ENCODE measurements at regions not wholly inside any gene's neighbourhood (a gene's known extent, or its start where the extent isn't known, plus 50 kb on each side); places are given as distances from the start of the nearest gene placed in this dataset.

GRCh38 chr10:78729800-78730199, 339.0 kb upstream of the ZMIZ1 start:
- no peak for TF ChIP-seq CTCF (IDR thresholded peaks at IDR 0.05; ENCODE audit: control extremely low read depth, extremely low read depth, low read depth, missing control alignments)
- no peak for DNase-seq (ENCODE audit: extremely low spot score)
- POLR2A ChIA-PET, result no interaction called here
- CTCF ChIA-PET, result no interaction called here

DNA sequence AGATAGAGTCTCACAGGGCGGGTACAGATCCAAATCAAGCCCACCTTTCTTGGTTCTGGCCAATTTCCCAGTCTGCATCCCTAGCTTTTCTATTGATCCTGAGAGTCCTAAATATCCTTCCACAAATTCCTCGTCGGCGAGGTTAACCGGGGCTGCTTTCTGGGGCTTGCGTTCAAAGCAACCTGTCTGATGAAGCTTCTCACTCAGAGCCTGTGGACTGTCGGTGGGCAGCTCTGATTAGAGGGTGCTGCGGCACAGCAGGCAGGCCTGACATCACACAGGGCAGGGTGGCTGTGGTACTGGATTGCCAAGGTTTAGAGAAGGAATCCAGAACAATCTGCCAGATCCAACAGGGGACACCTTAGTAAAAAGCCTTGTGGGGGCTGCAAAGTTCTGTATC, 338.0 kb upstream of the ZMIZ1 start:
- TF ChIP-seq CTCF (IDR thresholded peaks at IDR 0.05; ENCODE audit: control extremely low read depth, extremely low read depth, low read depth, missing control alignments), result no peak
- ChIA-PET CTCF (no interaction called here), POLR2A (no interaction called here)
- no peak for DNase-seq (ENCODE audit: extremely low spot score)

GRCh38 chr10:78731675-78732074, 337.1 kb upstream of the ZMIZ1 start:
- no peak for DNase-seq (ENCODE audit: extremely low spot score)
- no peak for TF ChIP-seq CTCF (IDR thresholded peaks at IDR 0.05; ENCODE audit: control extremely low read depth, extremely low read depth, low read depth, missing control alignments)
- POLR2A ChIA-PET, result no interaction called here
- CTCF ChIA-PET, result no interaction called here

DNA sequence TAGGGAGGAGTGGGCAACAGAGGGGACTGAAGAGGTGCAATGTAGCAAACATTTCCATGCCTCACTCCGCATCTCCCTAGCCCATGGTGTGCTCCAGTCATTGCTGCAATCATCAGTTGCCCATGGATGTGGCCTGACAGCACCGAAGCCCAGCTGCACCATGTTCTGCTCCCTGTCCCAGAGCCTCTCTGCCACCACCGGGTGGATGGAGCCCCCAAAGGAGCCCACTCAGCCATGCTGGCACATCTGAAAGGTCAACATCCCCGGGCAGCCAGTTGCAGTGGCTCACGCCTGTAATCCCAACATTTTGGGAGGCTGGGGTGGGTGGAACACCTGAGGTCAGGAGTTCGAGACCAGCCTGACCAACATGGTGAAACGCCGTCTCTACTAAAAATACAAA, 336.4 kb upstream of the ZMIZ1 start:
- POLR2A ChIA-PET, result no interaction called here
- no peak for TF ChIP-seq CTCF (IDR thresholded peaks at IDR 0.05; ENCODE audit: control extremely low read depth, extremely low read depth, low read depth, missing control alignments)
- DNase-seq (ENCODE audit: extremely low spot score), result no peak
- CTCF ChIA-PET, result no interaction called here

- ChIA-PET CTCF (no interaction called here), POLR2A (no interaction called here)
- no peak for TF ChIP-seq CTCF (IDR thresholded peaks at IDR 0.05; ENCODE audit: control extremely low read depth, extremely low read depth, low read depth, missing control alignments)
- no peak for DNase-seq (ENCODE audit: extremely low spot score)
Observed at GRCh38 chr10:78736926-78737630, 331.7 kb upstream of the ZMIZ1 start.

- DNase-seq (ENCODE audit: extremely low spot score), result no peak
- ChIA-PET CTCF (interaction anchor here (1.0 to 1.4 kb wide), 2 partner anchors 9 to 112 kb away, joined by 3 to 4 read pairs; no protein-coding TSS in a partner anchor), POLR2A (no interaction called here)
- no peak for TF ChIP-seq CTCF (IDR thresholded peaks at IDR 0.05; ENCODE audit: control extremely low read depth, extremely low read depth, low read depth, missing control alignments)
Observed at GRCh38 chr10:78737883-78738856, 330.6 kb upstream of the ZMIZ1 start.

All from GM10248 (cell line).